GM12878 (cell line): ENCODE measurements at regions not wholly inside any gene's neighbourhood (a gene's known extent, or its start where the extent isn't known, plus 50 kb on each side); places are given as distances from the start of the nearest gene placed in this dataset.

Experiments
- ATAC-seq: fragments of 200-7000 bp; cut with Tn5 transposase; 3 replicates; pipeline ENCODE4 v1.9.1; 2020; ENCODE audit warnings: mild to moderate bottlenecking, moderate library complexity
- BruUV-seq: library from RNA; stranded (reverse); fragments of 400-500 nt; replicated peaks from 2 replicates; lab custom pipeline; 2021; lab: Mats Ljungman, UMichigan
- CTCF ChIA-PET: fragments of 300-600 bp; sonication (Branson Sonifier 250); formaldehyde crosslinking; extraction: SDS; loops from one replicate; lab custom pipeline; 2021; ENCODE audit warnings: inconsistent platforms; lab: Yijun Ruan, JAX
- POLR2A ChIA-PET: fragments of 350-600 bp; formaldehyde crosslinking; extraction: SDS; loops from one replicate; lab custom pipeline; 2021; ENCODE audit warnings: inconsistent platforms; lab: Charles Lee
- RAD21 ChIA-PET: fragments of 300-600 bp; sonication (Branson Sonifier 250); formaldehyde crosslinking; loops from one replicate; lab custom pipeline; 2023; ENCODE audit warnings: antibody characterized with exemption; ENCODE audit not compliant: unreplicated experiment; lab: Charles Lee
- SMC1A ChIA-PET: fragments of 300-600 bp; sonication (Branson Sonifier 250); formaldehyde crosslinking; loops from one replicate; lab custom pipeline; 2023; ENCODE audit not compliant: unreplicated experiment, uncharacterized antibody; lab: Charles Lee
- DNase-seq: peaks from one replicate; pipeline ENCODE4 v3.0.0-alpha.2; 2011; ENCODE audit warnings: low read depth, low spot score
- FAIRE-seq: peaks from 3 replicates; lab custom pipeline; 2011; peaks lifted over from hg19 to GRCh38; lab: Jason Lieb, UNC
- H2AFZ ChIP-seq: 2 replicates; pipeline ENCODE4 v1.6.0; 2011; ENCODE audit warnings: low read depth, low read length, control low read depth; ENCODE audit not compliant: control insufficient read depth
- H3K27ac ChIP-seq: 2 replicates; pipeline ENCODE4 v1.5.1; 2011; ENCODE audit warnings: control low read depth; ENCODE audit not compliant: control insufficient read depth, insufficient read depth
- H3K27me3 ChIP-seq, 2 experiments: replicated peaks in 1 of 2; 2 replicates each; pipeline versions ENCODE4 v1.6.0 to v1.6.1; 2011; ENCODE audit warnings: low read length in 1 of 2; ENCODE audit not compliant: control insufficient read depth in 2 of 2, insufficient read depth in 2 of 2
- H3K36me3 ChIP-seq, 2 experiments: 2 replicates each; pipeline ENCODE4 v1.5.1; 2011; ENCODE audit warnings: low read length in 1 of 2; ENCODE audit not compliant: control insufficient read depth in 2 of 2, insufficient read depth in 2 of 2
- H3K4me1 ChIP-seq: 2 replicates; pipeline ENCODE4 v1.6.1; 2011; ENCODE audit warnings: mild to moderate bottlenecking, low read length, moderate library complexity, mixed read lengths; ENCODE audit not compliant: control insufficient read depth, insufficient read depth
- H3K4me2 ChIP-seq: 2 replicates; pipeline ENCODE4 v1.6.0; 2011; ENCODE audit warnings: control low read depth; ENCODE audit not compliant: control insufficient read depth, insufficient read depth
- H3K4me3 ChIP-seq: fragments of 200-600 bp; sonication (generic); 2 replicates; pipeline ENCODE4 v1.5.1; 2016
- H3K79me2 ChIP-seq: 2 replicates; pipeline ENCODE4 v1.6.0; 2011; ENCODE audit warnings: low read length; ENCODE audit not compliant: control insufficient read depth, insufficient read depth
- H3K9ac ChIP-seq: 2 replicates; pipeline ENCODE4 v1.8.0; 2011; ENCODE audit warnings: low read length, control low read depth, mixed read lengths; ENCODE audit not compliant: control insufficient read depth, insufficient read depth
- H3K9me3 ChIP-seq: replicated peaks from 3 replicates; pipeline ENCODE4 v1.5.1; 2011; ENCODE audit warnings: mild to moderate bottlenecking, low read length; ENCODE audit not compliant: control insufficient read depth, insufficient read depth
- H4K20me1 ChIP-seq: 2 replicates; pipeline ENCODE4 v1.6.0; 2011; ENCODE audit not compliant: control insufficient read depth, insufficient read depth
- ATF7 ChIP-seq: fragments of 450-650 bp; IDR thresholded peaks from 2 replicates; pipeline ENCODE4 v1.6.1; 2016; ENCODE audit warnings: low read depth, mild to moderate bottlenecking
- BCL11A ChIP-seq: IDR thresholded peaks from 2 replicates; pipeline ENCODE4 v1.6.1; 2011; ENCODE audit warnings: low read depth, low read length
- BHLHE40 ChIP-seq, 2 experiments: fragments of 450-650 bp in 1 of 2; IDR thresholded peaks; 2 replicates each; pipeline ENCODE4 v1.6.1; 2011 to 2017; ENCODE audit warnings: low read depth in 2 of 2, borderline replicate concordance in 1 of 2, improper control_type of control experiment in 1 of 2, low read length in 1 of 2, mild to moderate bottlenecking in 1 of 2
- FOXK2 ChIP-seq: fragments of 450-650 bp; IDR thresholded peaks from 2 replicates; pipeline ENCODE4 v1.6.1; 2017; ENCODE audit warnings: mild to moderate bottlenecking, moderate library complexity
- IKZF1 ChIP-seq: fragments of 450-650 bp; conservative IDR thresholded peaks from 2 replicates; pipeline ENCODE4 v1.6.1; 2017; ENCODE audit warnings: antibody characterized with exemption, mild to moderate bottlenecking
- JUNB ChIP-seq: IDR thresholded peaks from 2 replicates; pipeline ENCODE4 v1.6.1; 2016; ENCODE audit warnings: antibody characterized with exemption, mild to moderate bottlenecking
- MEF2B ChIP-seq: fragments of 450-650 bp; IDR thresholded peaks from 2 replicates; pipeline ENCODE4 v1.6.1; 2018; ENCODE audit warnings: mild to moderate bottlenecking, moderate library complexity; ENCODE audit not compliant: partially characterized antibody, poor library complexity, severe bottlenecking
- NFIC ChIP-seq: IDR thresholded peaks from 2 replicates; pipeline ENCODE4 v1.6.1; 2012; ENCODE audit warnings: low read depth, mild to moderate bottlenecking, inconsistent platforms, low read length, moderate library complexity
- NR2F1 ChIP-seq: fragments of 450-650 bp; conservative IDR thresholded peaks from 2 replicates; pipeline ENCODE4 v1.6.1; 2017; ENCODE audit warnings: mild to moderate bottlenecking
- STAT1 ChIP-seq: fragments of 450-650 bp; conservative IDR thresholded peaks from 2 replicates; pipeline ENCODE4 v1.6.1; 2014; ENCODE audit warnings: antibody characterized with exemption, mild to moderate bottlenecking
- USF2 ChIP-seq: IDR thresholded peaks from 2 replicates; pipeline ENCODE4 v1.6.1; 2011; ENCODE audit warnings: low read depth, low read length, improper control_type of control experiment, borderline replicate concordance
- ZBTB33 ChIP-seq: fragments of 450-650 bp; IDR thresholded peaks from 2 replicates; pipeline ENCODE4 v1.6.1; 2017; ENCODE audit warnings: mild to moderate bottlenecking
- ZBTB40 ChIP-seq: fragments of 450-650 bp; IDR thresholded peaks from 2 replicates; pipeline ENCODE4 v1.6.1; 2016; ENCODE audit warnings: mild to moderate bottlenecking, moderate library complexity, borderline replicate concordance
- ZNF24 ChIP-seq: fragments of 450-650 bp; IDR thresholded peaks from 2 replicates; pipeline ENCODE4 v1.6.1; 2017; ENCODE audit warnings: antibody characterized with exemption, mild to moderate bottlenecking
- WGBS: methylation state at CpG from one replicate; pipeline ENCODE4 v1.1.6; 2016; ENCODE audit warnings: low lambda C conversion rate; ENCODE audit not compliant: insufficient replicate concordance, insufficient coverage; ENCODE audit errors: missing lambda C conversion rate; 5-methylcytosine and 5-hydroxymethylcytosine counted together
- in situ Hi-C: fragments of 300-500 bp; cut with MboI; formaldehyde crosslinking; loops from 9 replicates; pipeline ENCODE4 v1.14.3; 2018; ENCODE audit warnings: mixed read lengths
- intact Hi-C: fragments of 100-400 bp; cut with micrococcal nuclease; formaldehyde crosslinking; loops from one replicate; pipeline ENCODE4 v1.14.2; 2022; ENCODE audit not compliant: unreplicated experiment

- no peaks in the 10 kb centered on the region for H3K9me3 ChIP-seq
- POLR2A ChIA-PET, result no interaction called here
- WGBS, result 18% methylated on average over 5 of the region's 5 CpGs
- SMC1A ChIA-PET, result no interaction called here
- in situ Hi-C loops, result no loop called here
- DNase-seq (no peak), FAIRE-seq (no peak), ATAC-seq (no peak)
- no peaks in the 10 kb centered on the region for H3K79me2 ChIP-seq
- BruUV-seq, result no TSS peak
- no peaks in the 10 kb centered on the region for H3K36me3 ChIP-seq
- no peak overlapping the region for H3K27ac ChIP-seq
- no peaks in the 10 kb centered on the region; the same call in 1 of the 2 replicates for H3K4me1 ChIP-seq
- no peak overlapping the region for H3K4me2 ChIP-seq
- RAD21 ChIA-PET, result no interaction called here
- CTCF ChIA-PET, result interaction anchor here (0.8 kb wide), 1 partner anchor 11 kb away, joined by 3 read pairs; no protein-coding TSS in a partner anchor
- TF ChIP-seq BHLHE40 (IDR thresholded peaks at IDR 0.05; ENCODE audit: borderline replicate concordance in 1 of 2, low read depth in 2 of 2, low read length in 1 of 2) (no peak), MEF2B (no peak), NR2F1 (no peak), FOXK2 (no peak), JUNB (no peak), ZBTB40 (no peak), IKZF1 (no peak), STAT1 (no peak), USF2 (no peak), ZNF24 (no peak), NFIC (no peak), BCL11A (no peak), ZBTB33 (no peak), ATF7 (no peak)
- H4K20me1 ChIP-seq, result no peaks in the 10 kb centered on the region
- H3K9ac ChIP-seq, result no peak overlapping the region
- intact Hi-C loops, result no loop called here
- H3K27me3 ChIP-seq, result peaks cover 0 to 2% of the 10 kb centered on the region in 2 experiments; a peak in 2 of 4 replicates
- no peak overlapping the region for H3K4me3 ChIP-seq
- H2AFZ ChIP-seq, result no peak overlapping the region
Measured at GRCh38 chr10:71143170-71143569, 69.2 kb upstream of the UNC5B start.
